Rectal smooth muscle tissue (tissue), 1 donor: ENCODE measurements at regions not wholly inside any gene's neighbourhood (a gene's known extent, or its start where the extent isn't known, plus 50 kb on each side); places are given as distances from the start of the nearest gene placed in this dataset.

ENCODE experiments used
- H3K27ac ChIP-seq: one replicate; pipeline ENCODE4 v1.7.0; 2013; ENCODE audit warnings: low read depth, low read length, inconsistent platforms
- H3K27me3 ChIP-seq: one replicate; pipeline ENCODE4 v1.7.0; 2013; ENCODE audit warnings: low read length; ENCODE audit not compliant: control insufficient read depth, insufficient read depth
- H3K36me3 ChIP-seq: one replicate; pipeline ENCODE4 v1.7.0; 2013; ENCODE audit warnings: low read length; ENCODE audit not compliant: control insufficient read depth, insufficient read depth
- H3K4me1 ChIP-seq: one replicate; pipeline ENCODE4 v1.7.0; 2013; ENCODE audit warnings: low read length; ENCODE audit not compliant: control insufficient read depth, insufficient read depth
- H3K4me3 ChIP-seq: one replicate; pipeline ENCODE4 v1.7.0; 2013; ENCODE audit warnings: low read length
- H3K9ac ChIP-seq: one replicate; pipeline ENCODE4 v1.7.0; 2013; ENCODE audit warnings: low read length

DNA sequence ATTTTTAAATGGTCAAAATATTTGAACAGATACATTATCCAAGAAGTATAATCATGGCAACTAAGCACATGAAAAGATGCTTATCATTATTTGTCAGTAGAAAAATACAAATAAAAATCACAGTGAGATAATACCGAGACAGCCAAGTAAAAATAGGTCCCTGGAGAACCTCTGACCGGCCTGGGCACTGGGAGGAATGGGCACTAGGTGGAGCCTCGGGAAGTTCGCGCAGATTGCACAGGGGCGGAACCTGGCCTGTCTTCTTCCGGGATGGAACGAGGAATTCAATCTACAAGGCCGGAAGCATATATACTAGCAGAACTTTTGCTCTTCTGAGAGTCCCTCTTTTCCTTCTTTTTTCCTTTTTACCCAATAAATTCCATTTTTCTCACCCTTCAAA, 148.5 kb upstream of the CHRM3 start:
- no peak overlapping the region for H3K4me3 ChIP-seq
- no peak overlapping the region for H3K9ac ChIP-seq
- no peaks in the 10 kb centered on the region for H3K36me3 ChIP-seq
- H3K4me1 ChIP-seq = no peaks in the 10 kb centered on the region
- no peaks in the 10 kb centered on the region for H3K27me3 ChIP-seq
- no peak overlapping the region for H3K27ac ChIP-seq

DNA sequence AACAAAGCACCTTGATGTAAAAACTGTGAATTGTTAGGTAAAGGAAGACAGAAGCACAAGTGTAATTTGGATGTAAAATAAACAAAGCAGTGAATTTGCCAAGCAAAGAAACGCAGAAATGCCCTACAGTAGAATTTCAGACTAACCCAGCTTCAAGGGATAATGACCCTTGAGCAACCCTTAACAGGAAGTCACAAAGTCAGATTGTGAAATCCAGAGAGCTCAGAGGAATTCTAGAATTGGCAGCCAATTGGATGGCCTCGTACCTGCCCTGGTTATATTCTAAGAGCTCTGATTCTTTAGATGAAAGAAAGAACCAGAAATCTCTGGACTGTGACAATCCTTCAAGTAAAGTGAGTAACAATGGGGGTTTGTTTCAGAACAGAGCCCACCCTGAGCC, 152.7 kb upstream of the CHRM3 start:
- Histone ChIP-seq H3K36me3 (no peaks in the 10 kb centered on the region), H3K4me1 (no peaks in the 10 kb centered on the region), H3K4me3 (no peak overlapping the region), H3K27me3 (no peaks in the 10 kb centered on the region), H3K9ac (no peak overlapping the region), H3K27ac (no peak overlapping the region)

DNA sequence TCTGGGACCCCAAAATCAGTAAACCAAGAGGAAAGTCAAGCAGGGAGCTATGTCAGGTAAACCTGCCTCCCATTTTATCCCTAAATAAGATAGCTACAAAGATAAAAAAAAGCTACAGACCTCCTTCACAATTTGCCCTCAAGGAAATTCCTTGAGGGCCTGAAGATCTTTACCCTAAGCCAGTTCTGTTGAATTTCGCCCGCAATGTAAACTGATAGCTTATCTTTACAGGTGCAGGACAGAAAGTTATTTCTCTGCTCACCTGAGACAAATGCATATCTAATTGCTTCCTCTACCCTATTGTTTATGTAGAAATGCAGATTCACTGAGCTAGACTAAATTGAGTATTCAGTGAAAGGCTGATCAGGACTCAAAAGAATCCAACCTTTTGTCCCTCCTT, 153.4 kb upstream of the CHRM3 start:
- Histone ChIP-seq H3K4me1 (no peaks in the 10 kb centered on the region), H3K4me3 (no peak overlapping the region), H3K27ac (no peak overlapping the region), H3K27me3 (no peaks in the 10 kb centered on the region), H3K9ac (no peak overlapping the region), H3K36me3 (no peaks in the 10 kb centered on the region)

DNA sequence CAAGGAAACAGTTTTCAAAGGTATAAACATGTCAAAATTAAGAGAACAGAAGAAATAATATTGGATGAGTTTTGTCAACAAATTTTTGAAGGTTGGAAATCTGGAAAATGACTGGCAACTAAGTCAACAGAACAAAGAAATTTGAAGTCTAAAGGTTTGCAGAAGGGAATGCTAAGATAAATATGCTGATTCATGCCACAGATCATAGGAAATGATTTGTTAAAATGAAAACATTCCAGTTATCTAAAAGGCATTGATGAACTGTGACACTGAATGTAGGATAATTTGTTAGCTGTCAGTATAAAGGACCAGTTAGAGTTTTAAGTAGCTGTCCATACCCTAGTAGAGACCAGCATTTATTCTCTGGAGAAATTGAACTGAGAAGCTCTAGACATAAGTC, 157.9 kb upstream of the CHRM3 start:
- H3K36me3 ChIP-seq = no peaks in the 10 kb centered on the region
- H3K9ac ChIP-seq = no peak overlapping the region
- H3K27me3 ChIP-seq = no peaks in the 10 kb centered on the region
- H3K4me1 ChIP-seq = no peaks in the 10 kb centered on the region
- no peak overlapping the region for H3K4me3 ChIP-seq
- no peak overlapping the region for H3K27ac ChIP-seq

DNA sequence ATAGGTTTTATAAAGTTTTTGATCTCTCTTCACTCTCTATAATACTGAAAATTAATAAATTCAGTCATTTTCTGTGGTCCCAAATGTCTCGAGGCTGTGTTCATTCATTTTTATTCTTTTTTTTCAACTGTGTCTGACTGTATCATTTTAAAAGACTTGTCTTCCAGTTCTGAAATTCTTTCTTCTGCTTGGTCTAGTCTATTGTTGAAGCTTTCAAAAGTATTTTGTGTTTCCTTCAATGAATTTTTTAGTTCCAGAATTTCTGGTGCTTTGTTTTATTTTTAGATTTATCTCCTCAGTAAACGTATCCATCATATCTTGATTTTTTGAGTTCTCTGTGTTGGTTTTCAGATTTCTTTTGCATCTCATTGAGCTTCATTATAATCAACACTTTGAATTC, 161.0 kb upstream of the CHRM3 start:
- H3K27me3 ChIP-seq = no peaks in the 10 kb centered on the region
- H3K27ac ChIP-seq = no peak overlapping the region
- no peak overlapping the region for H3K4me3 ChIP-seq
- H3K9ac ChIP-seq = no peak overlapping the region
- H3K4me1 ChIP-seq = no peaks in the 10 kb centered on the region
- no peaks in the 10 kb centered on the region for H3K36me3 ChIP-seq

DNA sequence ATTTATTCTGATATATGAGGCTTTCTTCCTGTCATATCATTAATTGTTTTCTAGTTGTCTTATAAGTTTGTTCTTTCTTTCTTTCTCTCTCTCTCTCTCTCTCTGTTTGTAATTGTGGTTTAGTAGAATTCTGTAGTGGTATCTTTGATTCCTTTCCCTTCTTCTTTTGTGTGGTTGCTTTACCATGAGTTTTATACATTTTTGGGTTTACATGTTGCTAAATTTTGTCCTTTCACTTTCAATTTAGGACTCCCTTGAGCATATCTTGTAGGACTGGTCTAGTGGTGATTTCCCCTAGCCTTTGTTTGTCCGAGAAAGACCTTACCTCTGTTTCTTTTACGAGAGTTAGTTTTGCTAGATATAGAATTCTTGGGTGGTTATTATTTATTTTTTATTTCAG, 162.3 kb upstream of the CHRM3 start:
- no peaks in the 10 kb centered on the region for H3K36me3 ChIP-seq
- H3K4me1 ChIP-seq = no peaks in the 10 kb centered on the region
- H3K27ac ChIP-seq = no peak overlapping the region
- H3K9ac ChIP-seq = no peak overlapping the region
- no peak overlapping the region for H3K4me3 ChIP-seq
- H3K27me3 ChIP-seq = no peaks in the 10 kb centered on the region

DNA sequence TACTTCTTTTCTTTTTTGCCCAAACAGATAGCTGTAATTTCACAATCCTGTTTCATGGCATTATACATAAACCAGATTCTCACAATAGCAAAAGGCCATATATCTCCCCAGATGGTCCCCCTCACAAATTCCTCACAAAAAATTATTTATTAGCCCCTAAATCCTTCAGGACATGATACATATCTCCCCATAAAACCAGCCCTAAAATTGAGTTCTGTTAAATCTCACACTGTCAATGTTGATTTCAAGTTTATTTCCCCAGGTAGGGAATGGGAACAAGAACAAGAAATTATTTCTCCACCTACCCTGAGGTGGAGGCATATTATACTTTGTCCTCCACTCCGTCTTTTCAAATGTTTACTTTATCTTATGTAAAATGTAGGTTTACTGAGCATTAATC, 163.4 kb upstream of the CHRM3 start:
- Histone ChIP-seq H3K4me3 (no peak overlapping the region), H3K27me3 (no peaks in the 10 kb centered on the region), H3K36me3 (no peaks in the 10 kb centered on the region), H3K9ac (no peak overlapping the region), H3K27ac (no peak overlapping the region), H3K4me1 (no peaks in the 10 kb centered on the region)

DNA sequence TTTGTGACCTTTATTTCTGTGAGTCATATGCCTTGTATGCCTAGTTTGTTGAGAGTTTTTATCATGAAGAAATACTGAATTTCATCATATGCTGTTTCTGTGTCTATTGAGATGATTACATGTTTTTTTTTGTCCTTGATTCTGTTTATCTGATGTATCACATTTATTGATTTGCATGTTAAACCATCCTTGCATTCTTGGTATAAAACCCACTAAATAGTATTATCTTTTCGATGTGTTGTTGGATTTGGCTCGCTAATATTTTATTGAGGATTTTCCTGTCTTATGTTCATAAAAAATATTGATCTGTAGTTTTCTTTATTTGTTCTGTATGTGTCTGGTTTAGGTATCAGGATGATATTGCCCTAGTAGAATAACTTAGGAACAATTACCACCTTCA, 164.7 kb upstream of the CHRM3 start:
- Histone ChIP-seq H3K4me3 (no peak overlapping the region), H3K27me3 (no peaks in the 10 kb centered on the region), H3K4me1 (no peaks in the 10 kb centered on the region), H3K9ac (no peak overlapping the region), H3K27ac (no peak overlapping the region), H3K36me3 (no peaks in the 10 kb centered on the region)

DNA sequence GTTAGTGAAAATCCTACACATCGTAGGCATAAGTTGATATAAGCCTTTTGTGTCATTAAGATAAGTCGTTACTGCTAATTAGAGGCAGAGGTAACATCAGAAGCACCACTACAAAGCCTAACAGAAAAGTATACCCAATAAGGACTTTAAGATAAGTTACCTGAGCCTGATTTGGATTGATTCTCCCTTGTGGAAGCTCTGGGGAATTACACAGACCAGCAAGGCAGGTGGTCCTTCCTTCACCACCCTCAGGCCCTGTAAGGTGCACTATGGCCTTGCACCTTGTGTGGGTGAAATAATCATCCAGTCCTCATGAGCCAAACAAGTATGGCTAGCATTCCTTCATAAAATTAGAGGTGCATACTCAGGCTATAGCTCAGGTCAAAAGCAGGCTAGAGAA, 166.7 kb upstream of the CHRM3 start:
- Histone ChIP-seq H3K27ac (no peak overlapping the region), H3K9ac (no peak overlapping the region), H3K4me1 (no peaks in the 10 kb centered on the region), H3K4me3 (no peak overlapping the region), H3K27me3 (no peaks in the 10 kb centered on the region), H3K36me3 (no peaks in the 10 kb centered on the region)

DNA sequence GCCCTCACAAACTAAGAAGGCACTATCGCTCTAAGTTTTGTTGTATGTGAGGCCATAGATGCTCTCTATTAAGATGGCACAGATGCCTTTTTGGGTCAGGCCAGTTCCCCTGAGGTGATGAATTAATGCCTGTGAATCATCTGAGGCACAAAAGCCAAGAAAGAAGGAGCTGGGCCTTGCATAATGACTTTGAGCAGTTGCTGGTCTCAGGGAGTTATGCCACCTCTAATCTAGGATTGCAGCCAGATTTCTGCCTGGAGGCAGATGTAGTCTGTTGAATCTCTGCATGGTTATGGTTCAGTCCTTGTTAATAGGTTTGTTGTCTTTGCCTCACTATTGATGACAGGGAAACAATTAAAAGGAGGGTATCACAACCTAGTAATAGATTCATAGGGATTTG, 168.1 kb upstream of the CHRM3 start:
- Histone ChIP-seq H3K4me3 (no peak overlapping the region), H3K27ac (no peak overlapping the region), H3K36me3 (no peaks in the 10 kb centered on the region), H3K9ac (no peak overlapping the region), H3K4me1 (no peaks in the 10 kb centered on the region), H3K27me3 (no peaks in the 10 kb centered on the region)

DNA sequence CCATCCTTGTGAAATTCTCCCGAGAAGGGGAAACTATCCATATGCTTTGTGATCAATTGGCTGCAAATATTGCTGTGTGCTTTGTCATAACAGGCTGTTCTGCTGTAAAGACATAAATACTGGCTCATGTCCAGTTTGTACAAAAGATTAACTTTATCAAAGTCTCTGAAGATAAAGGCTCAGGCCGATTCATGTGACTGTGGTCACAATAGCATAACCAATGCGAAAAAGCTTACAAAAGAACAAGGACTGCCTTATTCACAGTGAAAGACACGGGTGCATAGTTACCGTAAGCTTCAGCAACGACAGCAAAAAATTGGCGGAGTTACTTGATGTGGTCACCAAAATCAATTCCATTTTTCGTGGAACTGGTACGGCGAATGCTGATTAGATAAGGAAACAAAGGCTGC, 173.6 kb upstream of the CHRM3 start:
- H3K36me3 ChIP-seq = no peaks in the 10 kb centered on the region
- H3K4me1 ChIP-seq = no peaks in the 10 kb centered on the region
- H3K27ac ChIP-seq = no peak overlapping the region
- H3K27me3 ChIP-seq = no peaks in the 10 kb centered on the region
- no peak overlapping the region for H3K4me3 ChIP-seq
- no peak overlapping the region for H3K9ac ChIP-seq

DNA sequence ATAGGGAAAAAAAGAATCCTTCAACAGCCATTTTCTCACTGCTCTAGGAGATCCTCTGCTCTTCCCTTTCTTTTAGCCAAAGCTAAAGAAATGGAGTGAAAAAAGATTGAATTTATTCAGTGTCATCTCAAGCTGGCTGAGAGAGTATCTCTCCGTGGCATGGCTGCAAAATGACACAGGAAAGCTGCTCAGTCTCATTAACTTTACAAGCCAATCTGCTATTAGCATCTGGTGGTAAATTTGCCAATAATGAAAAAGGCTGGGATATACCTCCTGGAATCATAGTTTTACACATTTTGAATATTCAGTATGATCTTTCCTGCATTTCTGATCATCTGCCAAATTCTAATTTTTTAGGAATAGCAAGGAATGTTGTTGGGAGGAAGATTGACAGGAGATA, 176.8 kb upstream of the CHRM3 start:
- Histone ChIP-seq H3K36me3 (no peaks in the 10 kb centered on the region), H3K27ac (no peak overlapping the region), H3K4me1 (no peaks in the 10 kb centered on the region), H3K4me3 (no peak overlapping the region), H3K9ac (no peak overlapping the region), H3K27me3 (no peaks in the 10 kb centered on the region)

DNA sequence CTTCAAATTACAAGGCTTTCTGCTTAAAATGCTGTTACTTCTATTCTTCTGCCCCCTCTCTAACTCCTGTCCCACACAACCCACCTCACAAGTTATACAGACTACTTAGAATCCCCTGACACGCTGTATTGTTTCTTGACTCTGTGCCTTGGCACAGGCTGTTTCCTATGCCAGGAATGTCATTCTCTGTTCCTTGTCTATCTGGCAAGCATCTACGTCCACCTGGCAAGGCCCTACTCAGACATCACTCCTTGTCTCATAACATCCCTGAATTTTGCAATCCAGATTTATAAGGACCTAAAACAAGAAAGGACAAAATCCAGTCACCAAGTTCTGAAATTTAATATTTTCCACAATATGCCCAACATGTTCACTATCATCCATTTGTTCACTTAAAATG, 182.0 kb upstream of the CHRM3 start:
- no peaks in the 10 kb centered on the region for H3K36me3 ChIP-seq
- H3K27me3 ChIP-seq = no peaks in the 10 kb centered on the region
- no peak overlapping the region for H3K4me3 ChIP-seq
- H3K4me1 ChIP-seq = no peaks in the 10 kb centered on the region
- H3K9ac ChIP-seq = no peak overlapping the region
- H3K27ac ChIP-seq = no peak overlapping the region

DNA sequence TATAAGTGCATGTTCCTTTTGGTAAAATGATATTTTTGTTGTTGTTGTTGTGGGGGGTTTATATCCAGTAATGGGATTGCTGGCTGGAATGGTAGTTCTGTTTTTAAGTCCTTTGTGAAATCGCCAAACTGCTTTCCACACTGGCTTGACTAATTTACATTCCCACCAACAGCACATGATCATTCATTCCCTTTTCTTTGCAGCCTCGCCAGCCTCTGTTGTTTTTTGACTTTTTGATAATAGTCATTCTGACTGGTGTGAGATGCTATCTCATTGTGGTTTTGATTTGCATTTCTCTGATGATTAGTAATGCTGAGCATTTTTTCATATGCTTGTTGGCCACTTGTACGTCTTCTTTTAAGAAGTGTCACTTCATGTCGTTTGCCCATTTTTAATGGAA, 188.5 kb upstream of the CHRM3 start:
- no peaks in the 10 kb centered on the region for H3K36me3 ChIP-seq
- H3K4me3 ChIP-seq = no peak overlapping the region
- H3K4me1 ChIP-seq = no peaks in the 10 kb centered on the region
- no peak overlapping the region for H3K27ac ChIP-seq
- no peaks in the 10 kb centered on the region for H3K27me3 ChIP-seq
- no peak overlapping the region for H3K9ac ChIP-seq
